BJ (cell line): ENCODE measurements at regions not wholly inside any gene's neighbourhood (a gene's known extent, or its start where the extent isn't known, plus 50 kb on each side); places are given as distances from the start of the nearest gene placed in this dataset.

Experiments used
- CTCF ChIA-PET: fragments of 350-600 bp; formaldehyde crosslinking; extraction: SDS; loops from one replicate; lab custom pipeline; 2021; ENCODE audit warnings: antibody characterized with exemption, inconsistent platforms; lab: Yijun Ruan, JAX
- POLR2A ChIA-PET: fragments of 300-600 bp; sonication (Branson Sonifier 250); formaldehyde crosslinking; extraction: SDS; loops from one replicate; lab custom pipeline; 2021; ENCODE audit warnings: antibody characterized with exemption; lab: Charles Lee
- DNase-seq: peaks from one replicate; pipeline ENCODE4 v3.0.0-alpha.2; 2011; ENCODE audit warnings: low read depth
- H3K27me3 ChIP-seq: 2 replicates; pipeline ENCODE4 v1.6.0; 2011; ENCODE audit warnings: low read length; ENCODE audit not compliant: control insufficient read depth, insufficient read depth
- H3K36me3 ChIP-seq: 2 replicates; pipeline ENCODE4 v1.5.1; 2011; ENCODE audit warnings: low read length; ENCODE audit not compliant: control insufficient read depth, insufficient read depth
- H3K4me3 ChIP-seq: 2 replicates; pipeline ENCODE4 v1.5.1; 2011; ENCODE audit warnings: low read depth, mild to moderate bottlenecking, control low read depth, low read length
- TF ChIP-seq, protein P1 (sequence below): IDR thresholded peaks from 2 replicates; pipeline ENCODE4 v1.5.1; 2011; ENCODE audit warnings: low read depth, mild to moderate bottlenecking, control low read depth, inconsistent platforms, low read length, moderate library complexity; ENCODE audit not compliant: insufficient read depth

DNA sequence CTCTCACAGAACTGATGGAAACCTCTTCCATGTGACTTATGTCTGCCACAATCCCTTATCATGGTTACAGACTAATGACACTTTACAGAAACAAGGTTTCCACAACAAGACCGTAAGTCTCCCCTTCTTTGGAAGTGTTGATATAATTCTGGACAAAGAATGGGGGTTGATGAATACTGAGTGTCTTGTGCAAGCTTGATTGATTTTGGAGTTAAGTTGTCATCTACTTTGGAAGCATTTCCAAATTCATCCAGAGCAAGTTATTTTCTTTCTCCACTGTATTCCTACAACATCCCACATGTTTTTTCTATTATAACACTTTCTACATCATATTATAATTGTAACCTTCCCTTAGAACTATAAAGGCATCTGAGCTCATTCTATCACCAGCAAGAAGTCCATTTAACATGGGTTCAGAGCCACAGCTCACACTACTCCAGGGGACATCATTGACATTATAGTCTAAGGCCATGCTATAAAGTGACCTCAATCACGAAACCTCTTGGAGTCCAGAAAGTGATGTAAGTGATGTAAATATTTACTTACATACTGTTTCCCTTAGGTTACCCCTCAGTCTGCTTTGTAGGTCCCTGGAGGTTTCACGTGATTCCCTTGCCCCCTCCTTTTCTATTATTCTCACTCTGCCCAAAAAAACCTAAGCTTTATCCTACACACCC is 125.7 kb upstream of the PBX1 start:
- ChIA-PET CTCF (interaction anchor here (0.6 kb wide), 1 partner anchor 642 kb away, joined by 4 read pairs; no protein-coding TSS in a partner anchor), POLR2A (no interaction called here)
- H3K4me3 ChIP-seq = no peak overlapping the region
- no peak for DNase-seq
- no peaks in the 10 kb centered on the region for H3K36me3 ChIP-seq
- TF ChIP-seq, protein P1, sequence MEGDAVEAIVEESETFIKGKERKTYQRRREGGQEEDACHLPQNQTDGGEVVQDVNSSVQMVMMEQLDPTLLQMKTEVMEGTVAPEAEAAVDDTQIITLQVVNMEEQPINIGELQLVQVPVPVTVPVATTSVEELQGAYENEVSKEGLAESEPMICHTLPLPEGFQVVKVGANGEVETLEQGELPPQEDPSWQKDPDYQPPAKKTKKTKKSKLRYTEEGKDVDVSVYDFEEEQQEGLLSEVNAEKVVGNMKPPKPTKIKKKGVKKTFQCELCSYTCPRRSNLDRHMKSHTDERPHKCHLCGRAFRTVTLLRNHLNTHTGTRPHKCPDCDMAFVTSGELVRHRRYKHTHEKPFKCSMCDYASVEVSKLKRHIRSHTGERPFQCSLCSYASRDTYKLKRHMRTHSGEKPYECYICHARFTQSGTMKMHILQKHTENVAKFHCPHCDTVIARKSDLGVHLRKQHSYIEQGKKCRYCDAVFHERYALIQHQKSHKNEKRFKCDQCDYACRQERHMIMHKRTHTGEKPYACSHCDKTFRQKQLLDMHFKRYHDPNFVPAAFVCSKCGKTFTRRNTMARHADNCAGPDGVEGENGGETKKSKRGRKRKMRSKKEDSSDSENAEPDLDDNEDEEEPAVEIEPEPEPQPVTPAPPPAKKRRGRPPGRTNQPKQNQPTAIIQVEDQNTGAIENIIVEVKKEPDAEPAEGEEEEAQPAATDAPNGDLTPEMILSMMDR = no peak
- no peaks in the 10 kb centered on the region for H3K27me3 ChIP-seq

DNA sequence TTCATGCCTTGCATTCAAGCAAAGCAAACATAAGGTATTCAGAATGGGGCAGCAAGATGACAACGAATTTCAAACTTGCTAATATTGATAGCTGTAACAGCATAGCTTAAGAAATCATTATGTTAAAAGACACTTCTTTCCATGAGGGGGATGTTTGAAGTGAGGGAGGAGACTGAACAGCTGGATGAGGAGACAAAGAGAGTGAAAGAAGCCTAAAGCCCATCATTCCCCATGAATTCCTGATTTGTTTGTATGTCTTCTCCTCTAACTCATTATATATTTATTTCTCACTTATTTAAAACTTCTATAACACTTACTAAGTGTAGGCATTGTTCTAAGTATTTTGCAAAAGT is 125.2 kb upstream of the PBX1 start:
- DNase-seq = no peak
- H3K36me3 ChIP-seq = no peaks in the 10 kb centered on the region
- ChIA-PET CTCF (no interaction called here), POLR2A (no interaction called here)
- H3K27me3 ChIP-seq = no peaks in the 10 kb centered on the region
- no peak overlapping the region for H3K4me3 ChIP-seq
- TF ChIP-seq, protein P1 = no peak

DNA sequence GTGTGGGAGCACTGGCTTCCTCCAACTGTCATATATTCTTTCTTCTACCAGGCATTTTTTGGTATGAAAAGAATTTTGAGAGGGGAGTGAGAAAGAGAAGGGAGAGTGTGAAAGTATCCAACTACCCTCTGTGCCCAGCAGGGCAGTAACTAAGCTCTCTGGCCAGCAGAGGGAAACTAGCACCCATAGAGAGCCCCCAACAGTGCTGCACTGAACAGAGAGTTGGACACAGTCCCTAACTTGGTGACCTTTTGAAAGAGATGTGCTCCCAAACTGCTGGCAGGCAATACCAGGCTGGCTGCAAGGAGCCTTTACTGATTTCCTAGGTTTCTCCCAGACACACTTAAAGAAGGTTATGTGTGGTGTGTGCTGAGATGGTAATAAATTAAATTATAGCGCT is 118.8 kb upstream of the PBX1 start:
- CTCF ChIA-PET = no interaction called here
- Histone ChIP-seq H3K4me3 (no peak overlapping the region), H3K27me3 (0 out of 2 replicates have a peak, but pooled peaks cover 2% of the 10 kb centered on the region), H3K36me3 (no peaks in the 10 kb centered on the region)
- no peak for DNase-seq
- TF ChIP-seq, protein P1 = peak; percentile 51
- POLR2A ChIA-PET = no interaction called here

DNA sequence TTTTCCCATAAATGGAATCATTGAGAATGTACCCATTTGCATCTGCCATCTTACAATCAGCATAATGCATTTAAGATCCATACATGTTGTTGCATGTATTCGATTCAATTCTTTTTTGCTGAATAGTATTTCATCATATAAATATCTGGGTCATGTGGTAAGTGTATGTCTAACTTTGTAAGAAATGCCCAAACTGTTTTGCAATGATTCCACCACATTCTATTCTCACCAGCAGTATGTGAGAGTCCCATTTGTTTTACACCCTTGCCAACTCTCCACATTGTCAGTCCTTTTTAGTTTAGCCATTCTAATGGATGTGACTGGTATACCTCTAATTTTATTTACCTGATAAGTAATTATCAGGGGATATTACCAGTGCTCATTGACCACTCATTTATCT is 115.8 kb upstream of the PBX1 start:
- TF ChIP-seq, protein P1 = no peak
- Histone ChIP-seq H3K27me3 (0 out of 2 replicates have a peak, but pooled peaks cover 2% of the 10 kb centered on the region), H3K36me3 (no peaks in the 10 kb centered on the region), H3K4me3 (no peak overlapping the region)
- ChIA-PET POLR2A (no interaction called here), CTCF (no interaction called here)
- no peak for DNase-seq

DNA sequence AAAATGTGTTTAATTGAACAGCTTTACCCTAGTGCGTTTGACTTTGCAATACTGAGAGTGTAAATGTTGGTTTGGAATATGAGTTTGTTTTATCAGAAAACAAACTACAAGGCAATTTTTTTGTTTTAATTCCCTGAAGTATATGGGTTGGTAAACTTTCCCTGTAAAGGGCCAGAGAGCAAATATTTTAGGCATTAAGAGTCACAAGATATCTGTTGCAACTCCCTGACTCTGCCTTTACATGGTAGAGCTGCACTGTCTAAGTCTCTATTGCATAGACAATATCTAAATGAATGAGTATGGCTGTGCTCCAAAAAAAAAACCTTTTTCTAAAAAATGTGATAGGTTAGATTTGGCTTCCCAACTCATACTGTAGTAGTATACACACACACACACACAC is 115.1 kb upstream of the PBX1 start:
- ChIA-PET POLR2A (no interaction called here), CTCF (no interaction called here)
- Histone ChIP-seq H3K4me3 (no peak overlapping the region), H3K36me3 (no peaks in the 10 kb centered on the region), H3K27me3 (0 out of 2 replicates have a peak, but pooled peaks cover 2% of the 10 kb centered on the region)
- no peak for DNase-seq
- TF ChIP-seq, protein P1 = no peak
